ENCODE measurements at regions not wholly inside any gene's neighbourhood (a gene's known extent, or its start where the extent isn't known, plus 50 kb on each side); places are given as distances from the start of the nearest gene placed in this dataset.

DNA sequence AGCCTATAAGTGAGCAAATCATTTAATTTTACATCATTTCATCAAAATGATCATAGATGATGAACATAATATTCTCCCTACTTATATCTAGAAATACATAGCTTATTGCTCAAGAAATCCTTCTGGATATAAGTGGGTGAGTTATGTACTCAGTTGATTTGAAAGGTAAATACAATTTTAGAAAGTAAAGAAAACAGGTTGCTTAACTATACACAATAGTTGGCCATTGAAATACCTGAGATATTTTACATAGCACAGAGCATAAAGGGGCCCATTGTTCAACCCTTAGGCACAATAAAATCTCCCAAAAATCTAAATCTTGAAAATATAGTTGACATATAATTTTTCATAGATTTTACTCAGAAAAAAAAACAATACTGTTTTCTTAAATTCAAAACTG is 782.0 kb upstream of the KLHL1 start:
- Mint-ChIP-seq H3K4me1 (peaks cover 0 to 2% of the 10 kb centered on the region in 2 experiments; a peak in 1 of 4 replicates), H3K27ac (no peak overlapping the region), H3K9me3 (peaks cover 8 to 11% of the 10 kb centered on the region in 2 experiments; a peak in 4 of 5 replicates), H3K27me3 (ENCODE audit: low read depth) (no peaks in the 10 kb centered on the region), H3K4me3 (no peak overlapping the region), H3K36me3 (ENCODE audit: insufficient read depth in 1 of 3, low read depth in 3 of 3) (no peaks in the 10 kb centered on the region; a peak in 2 of 7 replicates)
- H2AFZ ChIP-seq (ENCODE audit: low read length): no peak overlapping the region
- H4K8ac ChIP-seq (replicated peaks; ENCODE audit: insufficient read length, low read depth, low read length): no peak overlapping the region
- H2BK5ac ChIP-seq (ENCODE audit: insufficient read length, low read length): no peak overlapping the region
- H3K4ac ChIP-seq (ENCODE audit: low read depth, low read length): no peak overlapping the region
- H3K27ac ChIP-seq (ENCODE audit: insufficient read length, low read depth, low read length): no peak overlapping the region
- no peak overlapping the region for H3K56ac ChIP-seq (ENCODE audit: insufficient read length, low read depth, low read length)
- H3K9ac ChIP-seq (ENCODE audit: extremely low read depth, insufficient read length, low read length): no peak overlapping the region
- H2BK20ac ChIP-seq (ENCODE audit: low read depth, low read length, poor library complexity, severe bottlenecking): no peak overlapping the region
- no peaks in the 10 kb centered on the region for H3K79me2 ChIP-seq (ENCODE audit: insufficient read depth, low read length)
- H3K14ac ChIP-seq (ENCODE audit: insufficient read depth, low read length): no peak overlapping the region
- no peaks in the 10 kb centered on the region for H3K9me3 ChIP-seq (ENCODE audit: control insufficient read depth, low read depth, low read length)
- H2BK120ac ChIP-seq (ENCODE audit: low read depth, low read length, poor library complexity, severe bottlenecking): no peak overlapping the region
- no peaks in the 10 kb centered on the region for H3K79me1 ChIP-seq (ENCODE audit: insufficient read depth, low read depth, low read length, poor library complexity, severe bottlenecking)
- H3T11ph ChIP-seq (ENCODE audit: low read length): no peak overlapping the region
- no peak overlapping the region for H2AK5ac ChIP-seq (ENCODE audit: insufficient read length, low read length)
- TF ChIP-seq, protein P1, sequence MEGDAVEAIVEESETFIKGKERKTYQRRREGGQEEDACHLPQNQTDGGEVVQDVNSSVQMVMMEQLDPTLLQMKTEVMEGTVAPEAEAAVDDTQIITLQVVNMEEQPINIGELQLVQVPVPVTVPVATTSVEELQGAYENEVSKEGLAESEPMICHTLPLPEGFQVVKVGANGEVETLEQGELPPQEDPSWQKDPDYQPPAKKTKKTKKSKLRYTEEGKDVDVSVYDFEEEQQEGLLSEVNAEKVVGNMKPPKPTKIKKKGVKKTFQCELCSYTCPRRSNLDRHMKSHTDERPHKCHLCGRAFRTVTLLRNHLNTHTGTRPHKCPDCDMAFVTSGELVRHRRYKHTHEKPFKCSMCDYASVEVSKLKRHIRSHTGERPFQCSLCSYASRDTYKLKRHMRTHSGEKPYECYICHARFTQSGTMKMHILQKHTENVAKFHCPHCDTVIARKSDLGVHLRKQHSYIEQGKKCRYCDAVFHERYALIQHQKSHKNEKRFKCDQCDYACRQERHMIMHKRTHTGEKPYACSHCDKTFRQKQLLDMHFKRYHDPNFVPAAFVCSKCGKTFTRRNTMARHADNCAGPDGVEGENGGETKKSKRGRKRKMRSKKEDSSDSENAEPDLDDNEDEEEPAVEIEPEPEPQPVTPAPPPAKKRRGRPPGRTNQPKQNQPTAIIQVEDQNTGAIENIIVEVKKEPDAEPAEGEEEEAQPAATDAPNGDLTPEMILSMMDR (conservative IDR thresholded peaks at IDR 0.05): no peak
- H4K91ac ChIP-seq (ENCODE audit: insufficient read length, low read depth, low read length): no peak overlapping the region
- H2BK15ac ChIP-seq (ENCODE audit: low read depth, low read length): no peak overlapping the region
- no peaks in the 10 kb centered on the region for H3K27me3 ChIP-seq (ENCODE audit: insufficient read depth, low read length)
- H4K20me1 ChIP-seq (ENCODE audit: control insufficient read depth, insufficient read depth, insufficient read length): no peaks in the 10 kb centered on the region
- no peak overlapping the region for H2BK12ac ChIP-seq (ENCODE audit: insufficient read length, low read depth, low read length)
- DNase-seq: no peak
- H3K23me2 ChIP-seq (ENCODE audit: insufficient read length, low read depth, low read length, poor library complexity, severe bottlenecking): no peaks in the 10 kb centered on the region
- H4K5ac ChIP-seq (ENCODE audit: insufficient read length, low read depth, low read length): no peak overlapping the region
- no peak overlapping the region for H3K18ac ChIP-seq (ENCODE audit: insufficient read length, low read depth, low read length)
- peaks cover 4% of the 10 kb centered on the region for H3K4me1 ChIP-seq (ENCODE audit: insufficient read depth, low read length)
- no peak overlapping the region for H3K4me2 ChIP-seq (ENCODE audit: insufficient read depth, insufficient read length, low read length)
- no peak overlapping the region for H3K23ac ChIP-seq (ENCODE audit: insufficient read length, low read depth, low read length)
